ENCODE measurements at regions not wholly inside any gene's neighbourhood (a gene's known extent, or its start where the extent isn't known, plus 50 kb on each side); places are given as distances from the start of the nearest gene placed in this dataset.
A peak's percentile ranks its signal among the peaks of the same experiment; 100 is the strongest.

- no peak for DNase-seq (ENCODE audit: low spot score)
Observed at GRCh38 chr17:15039366-15039765, 225.8 kb downstream of the PMP22 start.

- no peak for DNase-seq (ENCODE audit: low spot score)
Observed at GRCh38 chr17:15038656-15039055, 226.5 kb downstream of the PMP22 start.

GRCh38 chr17:15036238-15036637 is 228.9 kb downstream of the PMP22 start:
- no peak for DNase-seq (ENCODE audit: low spot score)

GRCh38 chr17:15031975-15032374 is 233.2 kb downstream of the PMP22 start:
- no peak for DNase-seq (ENCODE audit: low spot score)

- no peak for DNase-seq (ENCODE audit: low spot score)
Observed at GRCh38 chr17:15029469-15029868, 235.7 kb downstream of the PMP22 start.

- DNase-seq (ENCODE audit: low spot score) = no peak
Observed at GRCh38 chr17:15027853-15028252, 237.3 kb downstream of the PMP22 start.

- DNase-seq (ENCODE audit: low spot score) = no peak
Observed at GRCh38 chr17:15026088-15026487, 239.0 kb downstream of the PMP22 start.

GRCh38 chr17:15023589-15024336 is 241.4 kb downstream of the PMP22 start:
- DNase-seq (ENCODE audit: low spot score) = no peak

- no peak for DNase-seq (ENCODE audit: low spot score)
Observed at GRCh38 chr17:15019158-15019557, 246.0 kb downstream of the PMP22 start.

GRCh38 chr17:15012351-15012980 is 252.7 kb downstream of the PMP22 start:
- no peak for DNase-seq (ENCODE audit: low spot score)

- no peak for DNase-seq (ENCODE audit: low spot score)
Observed at GRCh38 chr17:15009087-15009486, 256.0 kb downstream of the PMP22 start.

GRCh38 chr17:15007147-15007553 is 258.0 kb downstream of the PMP22 start:
- no peak for DNase-seq (ENCODE audit: low spot score)

- no peak for DNase-seq (ENCODE audit: low spot score)
Observed at GRCh38 chr17:15006421-15007128, 258.6 kb downstream of the PMP22 start.

GRCh38 chr17:15000661-15001060 is 264.5 kb downstream of the PMP22 start:
- DNase-seq (ENCODE audit: low spot score) = peak; percentile 15

GRCh38 chr17:14997290-14997689 is 267.8 kb downstream of the PMP22 start:
- DNase-seq (ENCODE audit: low spot score) = peak; percentile 24

GRCh38 chr17:14986127-14986526 is 279.0 kb downstream of the PMP22 start:
- DNase-seq (ENCODE audit: low spot score) = no peak

GRCh38 chr17:14972844-14973243 is 292.3 kb downstream of the PMP22 start:
- no peak for DNase-seq (ENCODE audit: low spot score)

GRCh38 chr17:14971054-14971453 is 294.1 kb downstream of the PMP22 start:
- DNase-seq (ENCODE audit: low spot score) = no peak

- DNase-seq (ENCODE audit: low spot score) = no peak
Observed at GRCh38 chr17:14959106-14959648, 305.9 kb downstream of the PMP22 start.

- no peak for DNase-seq (ENCODE audit: low spot score)
Observed at GRCh38 chr17:14953405-14953804, 311.7 kb downstream of the PMP22 start.

- DNase-seq (ENCODE audit: low spot score) = no peak
Observed at GRCh38 chr17:14950686-14951085, 314.4 kb downstream of the PMP22 start.

GRCh38 chr17:14950216-14950615 is 314.9 kb downstream of the PMP22 start:
- no peak for DNase-seq (ENCODE audit: low spot score)

- DNase-seq (ENCODE audit: low spot score) = no peak
Observed at GRCh38 chr17:14947671-14948070, 317.5 kb downstream of the PMP22 start.

All from activated CD4-positive, alpha-beta T cell treated with anti-CD3 and anti-CD28 coated beads, Interleukin-2, Interleukin-4, amounts not matched to agents 100 ng/mL and 50 ng/mL, durations not matched to agents 16 hours and 8 hours (primary cell).